ENCODE measurements at regions not wholly inside any gene's neighbourhood (a gene's known extent, or its start where the extent isn't known, plus 50 kb on each side); places are given as distances from the start of the nearest gene placed in this dataset.

DNA sequence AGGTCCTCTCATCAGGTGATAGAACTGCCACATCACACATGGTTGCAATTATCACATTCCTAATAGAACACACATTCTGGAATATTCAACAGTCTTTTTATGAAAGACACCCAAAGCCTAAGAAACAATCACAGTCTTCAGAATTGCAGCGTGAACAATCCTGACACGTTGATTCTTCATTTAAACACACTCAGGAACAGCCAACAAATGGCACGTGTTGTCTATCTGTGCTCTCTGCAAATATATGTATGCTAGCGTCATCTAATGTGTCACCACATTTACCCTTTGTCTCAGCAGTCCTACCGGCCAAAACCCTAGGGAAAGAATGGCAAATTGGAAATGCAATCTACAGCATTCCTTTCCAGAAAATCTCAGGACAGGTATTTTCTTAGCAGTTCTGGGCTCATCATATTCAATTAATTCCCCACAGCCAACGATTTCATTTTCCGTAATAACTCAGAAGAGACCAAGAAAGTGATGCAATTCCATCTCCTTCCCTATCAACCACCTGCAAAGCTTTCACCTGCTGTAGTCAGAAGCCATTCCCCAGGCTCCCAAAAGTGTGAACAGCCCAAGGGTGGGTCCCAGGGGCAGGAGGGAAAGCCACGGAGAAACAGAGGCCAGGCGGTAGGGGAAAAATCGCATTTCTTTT lies 280.3 kb upstream of the JARID2 start:
- DNase-seq (ENCODE audit: low spot score), result peak; percentile 43

DNA sequence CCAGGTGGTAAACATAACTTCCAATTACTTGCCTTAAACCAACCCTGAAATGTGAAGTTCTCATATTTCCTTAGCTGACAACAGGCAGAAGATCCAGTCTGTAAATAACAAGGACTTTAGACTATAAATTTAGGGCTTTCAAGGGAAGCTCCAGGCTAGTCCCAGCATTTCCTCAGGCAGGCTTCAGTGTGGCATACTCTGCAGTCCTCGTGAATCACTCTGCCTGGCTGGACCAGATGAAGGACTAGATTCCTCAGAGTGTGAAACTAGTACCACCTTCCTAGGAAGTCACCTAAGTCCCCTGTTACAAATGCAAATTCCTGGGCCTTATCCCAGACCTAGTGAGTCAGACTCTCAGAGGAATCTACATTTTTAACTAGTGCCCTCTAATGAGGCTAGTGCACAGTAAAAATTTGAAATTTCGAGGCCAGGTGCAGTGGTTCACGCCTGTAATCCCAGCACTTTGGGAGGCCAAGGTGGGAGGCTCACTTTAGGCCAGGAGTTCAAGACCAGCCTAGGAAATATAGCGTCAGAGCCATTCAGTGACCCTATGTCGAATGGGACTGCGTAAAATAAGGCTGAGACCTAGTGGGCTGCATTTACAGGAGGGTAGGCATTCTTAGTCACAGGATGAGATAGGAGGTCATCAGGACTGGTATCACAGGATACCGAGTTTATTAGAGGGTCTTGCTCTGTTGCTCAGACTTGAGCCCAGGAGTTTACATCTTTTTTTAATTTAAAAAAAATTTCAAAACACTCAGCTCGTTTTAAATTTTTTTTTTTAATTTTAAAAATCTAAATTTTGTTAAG lies 279.6 kb upstream of the JARID2 start:
- DNase-seq (ENCODE audit: low spot score), result peak; percentile 40

DNA sequence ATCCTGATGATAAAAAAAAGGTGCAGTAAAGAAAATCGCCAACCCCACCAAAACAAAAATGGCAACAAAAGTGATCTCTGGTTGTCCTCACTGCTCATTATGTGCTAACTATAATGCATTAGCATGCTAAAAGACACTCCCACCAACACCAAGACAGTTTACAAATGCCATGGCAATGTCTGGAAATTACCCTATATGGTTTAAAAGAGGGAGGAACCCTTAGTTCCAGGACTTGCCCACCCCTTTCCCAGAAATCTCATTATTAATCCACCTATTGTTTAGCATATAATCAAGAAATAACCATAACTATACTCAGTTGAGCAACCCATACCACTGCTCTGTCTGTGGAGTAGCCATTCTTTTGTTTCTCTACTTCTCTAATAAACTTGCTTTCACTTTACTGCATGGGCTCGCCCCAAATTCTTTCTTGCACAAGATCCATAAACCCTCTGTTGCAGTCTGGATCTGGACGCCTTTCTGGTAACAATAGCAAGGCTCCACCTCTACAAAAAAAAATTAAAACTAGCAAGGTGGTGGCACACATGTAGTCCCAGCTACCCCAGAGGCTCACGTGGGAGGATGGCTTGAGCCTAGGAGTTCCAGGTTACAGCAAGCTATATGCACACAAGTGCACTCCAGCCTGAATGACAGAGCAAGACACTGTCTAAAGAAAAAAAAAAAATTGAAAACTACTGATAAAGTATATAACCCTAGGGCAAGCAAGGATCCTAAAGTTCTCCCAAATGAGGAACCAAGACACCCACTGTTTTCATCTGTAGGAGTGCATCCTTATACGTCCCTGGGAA lies 278.8 kb upstream of the JARID2 start:
- no peak for DNase-seq (ENCODE audit: low spot score)

DNA sequence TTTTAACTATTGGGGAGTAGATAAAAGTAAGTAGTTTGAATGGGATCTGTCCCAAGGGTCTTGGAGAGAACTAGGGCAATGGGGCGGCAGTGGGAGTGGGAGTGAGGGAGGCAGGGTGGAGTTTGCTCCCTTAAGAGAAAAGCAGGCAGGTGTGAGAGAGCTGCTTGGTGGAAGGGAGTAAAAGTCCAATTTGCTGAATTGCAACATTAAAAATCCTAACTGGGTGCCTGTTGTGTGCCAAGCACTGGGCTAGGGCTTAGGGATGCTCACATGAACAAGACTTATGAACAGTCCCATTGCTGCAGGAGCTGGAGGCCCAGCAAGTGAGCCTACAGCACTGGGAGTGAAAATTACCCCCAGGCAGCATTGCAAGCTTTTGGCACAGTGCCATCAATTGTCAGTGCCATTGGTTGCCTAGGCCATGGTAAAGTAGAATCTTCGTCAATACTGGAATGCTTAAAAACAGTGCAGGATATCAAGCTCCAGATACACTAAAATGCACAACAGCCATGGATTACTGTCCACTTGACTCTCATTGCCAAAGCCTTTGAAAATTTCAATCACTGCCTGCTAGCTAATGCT lies 277.7 kb upstream of the JARID2 start:
- no peak for DNase-seq (ENCODE audit: low spot score)

DNA sequence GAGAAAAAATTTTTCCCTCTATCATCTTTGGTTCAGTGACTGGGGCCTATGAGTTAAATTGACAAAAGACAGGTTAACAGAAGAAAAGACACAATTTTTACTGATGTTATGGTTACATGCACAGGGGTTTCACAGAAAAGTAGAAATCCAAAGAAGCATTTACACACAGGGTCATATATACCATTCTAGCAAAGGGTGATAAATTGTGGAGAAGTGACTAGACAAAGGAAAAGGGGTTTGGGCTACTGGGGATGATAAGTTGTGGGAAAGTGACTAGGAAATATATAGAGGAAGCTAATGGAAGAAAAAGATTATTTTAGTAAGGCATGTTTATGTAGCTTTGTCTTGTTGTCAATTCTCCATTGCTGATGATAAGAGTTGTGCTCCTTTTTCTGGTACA lies 276.7 kb upstream of the JARID2 start:
- DNase-seq (ENCODE audit: low spot score), result no peak

DNA sequence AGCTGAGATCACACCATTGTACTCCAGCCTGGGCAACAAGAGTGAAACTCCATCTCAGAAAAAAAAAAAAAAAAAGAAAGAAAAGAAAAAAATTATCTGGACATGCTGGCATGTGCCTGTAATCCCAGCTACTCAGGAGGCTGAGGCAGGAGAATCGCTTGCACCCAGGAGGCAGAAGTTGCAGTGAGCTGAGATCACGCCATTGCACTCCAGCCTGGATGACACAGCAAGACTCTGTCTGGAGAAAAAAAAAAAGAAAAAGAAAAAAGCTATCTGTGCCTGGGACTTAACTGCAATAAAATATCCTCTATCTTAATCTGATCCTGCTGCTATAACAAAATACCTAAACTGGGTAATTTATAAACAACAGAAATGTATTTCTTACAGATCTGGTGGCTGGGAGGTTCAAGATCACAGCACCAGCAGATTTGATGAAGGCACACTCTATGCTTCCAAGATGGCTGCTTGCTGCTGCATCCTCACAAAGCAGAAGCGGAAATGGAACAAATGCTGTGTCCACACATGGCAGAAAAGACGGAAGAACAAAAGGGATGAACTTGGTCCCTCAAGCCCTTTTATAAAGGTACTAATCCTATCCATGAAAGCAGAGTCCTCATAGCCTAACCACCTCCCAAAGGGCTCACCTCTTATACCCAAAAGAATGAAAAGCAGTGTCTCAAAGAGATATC lies 273.3 kb upstream of the JARID2 start:
- DNase-seq (ENCODE audit: low spot score), result no peak

DNA sequence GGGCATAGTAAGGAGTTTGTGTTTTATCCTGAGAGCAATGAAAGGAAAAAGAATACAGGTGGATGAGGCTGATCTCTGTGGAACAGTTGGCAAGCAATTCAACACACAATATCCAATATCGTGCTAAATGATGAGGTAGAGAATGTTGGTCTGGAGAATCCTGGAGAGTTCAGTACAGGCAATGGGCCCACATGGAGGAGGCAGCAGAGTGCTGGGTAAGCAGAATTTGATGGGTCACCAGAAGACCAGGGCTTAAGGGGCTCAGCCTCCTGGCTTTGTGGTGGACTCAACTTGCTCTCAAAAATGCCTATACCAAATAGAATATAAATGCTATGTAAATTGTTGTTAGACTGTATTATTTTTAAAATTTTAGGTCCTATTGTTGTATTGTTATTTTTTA lies 271.5 kb upstream of the JARID2 start:
- DNase-seq (ENCODE audit: low spot score), result no peak

DNA sequence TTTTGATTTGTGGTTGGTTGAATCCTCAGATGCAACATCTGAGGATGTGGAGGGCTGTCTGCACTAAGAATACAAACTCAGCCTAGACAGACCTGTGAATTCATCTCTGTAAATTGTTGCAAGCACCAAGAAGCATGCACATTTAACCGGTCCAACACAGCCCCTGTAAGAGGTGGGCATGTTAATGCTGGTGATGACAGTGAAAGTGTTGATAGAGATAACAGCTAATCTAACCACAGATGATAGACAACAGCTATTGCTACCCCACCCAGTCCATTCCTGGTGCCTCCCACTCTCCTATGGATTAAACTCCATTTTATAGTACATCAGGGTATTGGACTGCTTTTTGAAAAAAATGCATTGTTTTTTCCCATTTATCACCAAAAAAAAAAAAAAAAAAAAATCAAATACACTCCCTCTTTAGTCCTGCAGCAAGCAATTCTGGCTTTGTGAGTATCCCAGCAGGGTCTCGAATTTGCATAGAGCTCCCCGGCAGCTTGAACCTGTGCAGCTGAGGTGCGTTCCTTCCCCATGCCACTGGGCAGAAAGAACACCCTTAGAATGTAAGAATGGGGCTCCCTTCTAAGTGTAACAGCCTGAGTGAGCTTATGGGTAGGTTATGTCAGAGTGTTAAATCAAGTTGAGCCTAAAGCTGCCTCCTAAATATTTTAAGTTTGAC lies 270.9 kb upstream of the JARID2 start:
- no peak for DNase-seq (ENCODE audit: low spot score)

DNA sequence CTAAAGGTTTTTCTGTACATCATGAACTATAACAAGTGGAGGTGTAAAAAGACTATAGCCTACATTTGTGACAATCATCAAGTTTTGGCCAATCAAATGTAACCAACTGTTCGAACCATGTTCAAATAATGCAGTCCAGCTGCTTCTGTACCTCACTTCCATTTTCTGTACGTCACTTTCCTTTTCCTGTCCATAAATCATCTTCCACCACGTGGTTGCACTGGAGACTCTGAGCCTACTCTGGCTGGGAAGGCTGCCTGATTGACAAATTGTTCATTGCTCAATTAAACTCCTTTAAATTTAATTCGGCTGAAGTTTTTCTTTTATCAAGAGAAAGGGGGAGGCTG lies 270.4 kb upstream of the JARID2 start:
- no peak for DNase-seq (ENCODE audit: low spot score)

DNA sequence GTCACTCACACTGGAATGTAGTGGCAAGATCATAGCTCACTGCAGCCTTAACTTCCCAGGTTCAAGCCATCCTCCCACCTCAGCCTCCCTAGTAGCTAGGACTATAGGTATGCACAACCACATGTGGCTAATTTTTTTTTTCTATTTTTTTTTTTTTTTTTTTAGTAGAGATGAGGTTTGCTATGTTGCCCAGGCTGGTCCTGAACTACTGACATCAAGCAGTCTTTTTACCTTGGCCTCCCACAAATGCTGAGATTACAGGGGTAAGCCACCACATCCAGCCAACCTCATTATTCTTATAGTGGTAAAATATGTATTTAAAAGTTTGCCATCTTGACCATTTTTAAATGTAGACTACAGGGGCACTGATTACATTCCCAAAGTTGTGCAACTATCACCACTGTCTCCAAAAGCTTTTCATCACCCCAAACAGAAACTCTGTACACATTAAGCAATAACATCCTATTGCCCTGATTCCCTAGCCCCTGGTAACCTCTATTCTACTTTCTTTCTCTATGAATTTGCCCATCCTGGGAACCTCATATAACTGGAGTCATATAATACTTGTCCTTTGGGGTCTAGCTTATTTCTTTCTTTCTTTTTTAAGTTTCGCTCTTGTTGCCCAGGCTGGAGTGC lies 268.0 kb upstream of the JARID2 start:
- no peak for DNase-seq (ENCODE audit: low spot score)

DNA sequence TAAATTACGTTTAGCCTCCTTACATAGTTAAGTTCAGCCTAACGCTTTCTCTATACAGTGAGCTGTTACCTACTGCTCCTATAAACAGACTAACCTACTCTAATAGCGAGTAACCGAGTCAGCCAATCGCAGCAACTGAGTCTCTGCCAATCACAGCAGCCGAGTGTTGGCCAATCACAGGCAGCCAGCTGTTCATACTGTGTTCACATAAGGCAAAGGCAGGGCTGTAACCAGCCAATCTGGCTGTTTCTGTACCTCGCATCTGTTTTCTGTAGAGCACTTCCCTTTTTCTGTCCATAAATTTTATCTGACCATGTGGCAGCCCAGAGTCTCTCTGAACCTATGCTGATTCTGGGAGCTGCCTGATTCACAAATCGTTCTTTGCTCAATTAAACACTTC lies 263.9 kb upstream of the JARID2 start:
- no peak for DNase-seq (ENCODE audit: low spot score)

DNA sequence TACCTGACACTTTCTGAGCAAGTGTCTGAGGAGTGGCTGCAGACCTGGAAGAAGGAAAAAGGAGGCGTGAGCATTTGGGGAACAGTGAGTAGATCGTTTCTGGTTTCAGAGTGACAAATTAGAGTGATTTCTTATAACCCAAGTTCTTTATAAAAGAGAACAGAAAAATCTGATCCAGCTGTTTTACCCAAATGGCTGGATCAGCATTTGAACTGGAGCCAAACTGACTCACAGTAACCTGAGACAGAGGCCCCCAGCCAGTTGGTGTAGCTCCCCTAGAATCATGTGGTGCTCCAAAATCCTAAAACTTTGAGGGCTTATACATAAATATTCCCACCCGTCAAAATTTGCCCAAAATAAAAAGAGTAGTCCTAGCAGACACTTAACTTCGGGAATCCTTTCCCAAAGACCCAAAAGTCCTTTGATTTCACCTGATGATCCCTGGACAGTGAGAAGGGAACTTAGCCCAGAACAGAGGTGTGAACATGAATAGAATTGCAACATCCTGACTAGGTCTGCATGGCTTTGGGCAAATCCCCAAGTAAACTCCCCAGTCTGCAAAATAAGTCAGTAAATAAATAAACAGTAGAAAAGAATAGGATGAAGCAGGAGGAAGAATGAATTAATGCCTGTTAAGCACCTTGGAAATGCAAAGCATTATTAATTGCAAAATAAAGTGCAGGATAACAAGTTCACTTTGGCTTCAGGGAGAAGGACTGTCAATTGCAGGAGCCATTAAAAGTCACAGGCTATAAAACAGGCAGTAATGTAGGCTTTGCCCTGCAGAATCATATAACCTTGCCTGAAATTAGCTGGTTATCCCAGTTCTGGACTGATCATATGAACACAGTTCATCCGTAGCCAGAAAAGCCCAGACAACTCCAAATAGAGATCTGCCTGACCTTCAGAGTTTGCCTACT lies 262.0 kb upstream of the JARID2 start:
- no peak for DNase-seq (ENCODE audit: low spot score)

DNA sequence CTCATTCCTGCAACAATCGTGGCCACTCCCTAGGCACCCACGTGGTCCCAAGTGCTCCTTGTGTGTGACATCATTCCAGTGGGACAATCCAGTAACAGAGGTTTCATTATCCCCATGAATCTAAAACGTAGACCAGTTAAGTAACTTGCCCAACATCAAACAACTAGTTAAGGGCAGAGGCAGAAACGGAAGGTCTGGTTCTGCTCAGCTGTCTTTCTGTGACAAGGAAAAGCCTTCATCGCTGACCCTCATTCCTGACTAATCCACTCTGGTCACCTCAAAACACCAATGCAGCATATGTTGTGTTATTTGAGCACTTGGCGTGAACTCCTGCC lies 261.4 kb upstream of the JARID2 start:
- DNase-seq (ENCODE audit: low spot score), result peak; percentile 40

DNA sequence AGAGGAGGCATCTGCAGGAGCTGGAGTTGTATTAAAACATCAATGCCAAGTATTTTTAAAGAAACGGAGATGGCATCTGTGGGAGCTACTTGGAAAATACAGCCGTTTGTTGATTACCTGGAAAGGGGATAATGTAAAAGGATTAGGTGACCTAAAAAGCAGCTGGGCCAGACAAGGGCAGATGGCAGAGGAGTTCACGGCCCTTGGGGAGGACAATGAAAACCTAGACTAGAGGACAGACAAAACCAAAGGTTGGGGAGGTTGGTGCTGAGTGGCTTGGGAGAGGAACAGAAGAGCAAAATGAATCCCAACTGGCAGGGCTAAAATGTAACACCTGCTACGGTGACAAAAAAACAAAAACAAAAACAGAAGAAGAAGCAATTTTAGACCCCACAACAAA lies 260.5 kb upstream of the JARID2 start:
- DNase-seq (ENCODE audit: low spot score), result no peak

DNA sequence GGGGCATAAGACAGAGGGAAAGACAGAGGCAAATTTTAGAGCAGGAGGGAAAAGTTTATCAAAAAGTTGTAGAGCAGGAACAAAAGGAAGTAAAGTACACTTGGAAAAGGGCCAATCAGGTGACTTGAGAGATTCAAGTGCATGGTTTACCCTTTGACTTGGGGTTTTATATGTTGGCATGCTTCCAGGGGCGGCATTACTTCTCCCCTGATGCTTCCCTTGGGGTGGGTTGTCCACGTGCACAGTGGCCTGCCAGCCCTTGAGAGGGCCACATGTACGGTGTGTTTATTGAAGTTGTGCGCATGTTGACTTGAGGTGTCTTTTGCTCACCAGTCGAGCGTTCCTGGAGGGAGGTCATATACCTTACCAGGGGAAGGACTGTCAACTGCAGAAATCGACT lies 259.5 kb upstream of the JARID2 start:
- no peak for DNase-seq (ENCODE audit: low spot score)

DNA sequence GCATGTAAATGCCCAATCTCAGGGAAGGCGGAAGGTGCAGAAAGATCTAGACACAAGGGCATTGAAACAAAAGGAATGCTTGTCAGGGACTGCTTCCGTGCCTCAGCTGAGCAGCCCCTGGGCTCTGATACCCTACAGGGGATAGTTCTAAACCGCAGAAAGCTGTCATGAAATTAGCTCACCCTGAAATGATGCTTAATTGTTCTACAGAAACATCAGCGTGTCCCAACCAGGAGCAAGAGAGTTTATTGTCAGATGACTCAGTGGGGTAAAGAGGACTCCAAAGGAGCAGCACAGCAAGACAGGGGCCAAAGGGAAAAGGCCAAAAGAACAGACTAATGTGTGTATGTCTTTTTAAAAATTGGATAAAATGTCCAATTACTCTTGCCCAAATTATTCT lies 258.4 kb upstream of the JARID2 start:
- no peak for DNase-seq (ENCODE audit: low spot score)

DNA sequence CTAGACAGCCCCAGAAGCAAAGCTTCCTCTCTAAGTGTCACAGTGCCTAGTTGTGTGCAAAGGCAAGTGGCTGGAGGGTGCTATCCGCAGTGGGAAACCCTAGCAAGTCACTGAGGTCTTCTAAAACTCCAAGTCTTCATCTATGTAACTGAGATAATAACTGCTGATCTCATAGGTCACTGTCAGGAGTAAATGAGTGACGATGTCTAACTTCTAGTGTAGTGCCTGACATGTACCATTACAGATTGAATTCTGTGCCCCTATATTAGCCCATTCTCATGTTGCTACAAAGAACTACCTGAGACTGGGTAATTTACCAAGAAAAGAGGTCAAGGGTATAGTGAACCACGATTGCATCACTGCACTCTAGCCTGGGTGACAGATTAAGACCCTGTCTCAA lies 253.5 kb upstream of the JARID2 start:
- no peak for DNase-seq (ENCODE audit: low spot score)

DNA sequence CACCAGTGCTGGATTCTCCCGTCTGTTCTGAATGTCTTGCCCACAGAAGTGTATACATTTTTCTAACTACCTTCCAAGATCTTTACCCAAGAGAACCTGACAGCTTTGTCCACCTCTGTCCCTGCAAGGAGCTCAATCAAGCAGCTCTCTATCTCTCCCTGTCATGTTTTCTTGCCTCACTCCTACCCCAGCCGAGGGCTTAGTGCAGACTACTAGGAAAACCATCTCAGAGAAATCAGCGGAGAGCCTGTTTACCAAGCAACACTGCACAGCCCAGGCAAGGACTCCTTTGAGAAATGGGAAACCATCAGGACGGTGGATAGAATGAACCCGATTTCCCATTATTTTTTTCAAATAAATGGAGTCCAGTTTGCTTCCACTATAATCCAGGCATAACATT lies 250.7 kb upstream of the JARID2 start:
- DNase-seq (ENCODE audit: low spot score), result no peak

DNA sequence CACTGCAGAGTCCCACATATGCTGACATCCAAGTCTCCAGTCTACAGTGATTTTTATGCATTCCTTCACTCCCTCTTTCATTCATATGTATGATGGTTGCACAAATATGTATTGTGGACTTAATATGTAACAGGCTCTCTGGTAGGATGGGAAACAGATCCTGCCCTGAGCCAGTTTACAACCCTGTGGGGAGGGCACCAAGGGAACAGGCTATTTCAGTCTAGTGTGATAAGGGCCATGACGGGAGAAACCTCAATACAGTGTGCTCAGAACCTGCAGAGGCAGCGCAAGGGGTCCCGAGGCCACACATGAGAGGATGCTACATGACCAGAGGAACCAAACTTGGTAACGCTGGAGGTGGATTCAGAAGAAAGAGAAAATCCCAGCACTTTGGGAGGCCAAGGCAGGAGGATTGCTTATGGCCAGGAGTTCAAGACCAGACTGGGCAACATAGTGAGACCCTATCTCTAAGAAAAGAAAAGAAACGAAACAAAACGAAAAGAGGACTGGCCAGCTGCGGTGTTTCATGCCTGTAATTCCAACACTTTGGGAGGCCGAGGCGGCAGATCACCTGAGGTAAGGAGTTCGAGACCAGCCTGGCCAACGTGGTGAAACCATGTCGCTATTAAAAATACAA lies 249.8 kb upstream of the JARID2 start:
- no peak for DNase-seq (ENCODE audit: low spot score)

DNA sequence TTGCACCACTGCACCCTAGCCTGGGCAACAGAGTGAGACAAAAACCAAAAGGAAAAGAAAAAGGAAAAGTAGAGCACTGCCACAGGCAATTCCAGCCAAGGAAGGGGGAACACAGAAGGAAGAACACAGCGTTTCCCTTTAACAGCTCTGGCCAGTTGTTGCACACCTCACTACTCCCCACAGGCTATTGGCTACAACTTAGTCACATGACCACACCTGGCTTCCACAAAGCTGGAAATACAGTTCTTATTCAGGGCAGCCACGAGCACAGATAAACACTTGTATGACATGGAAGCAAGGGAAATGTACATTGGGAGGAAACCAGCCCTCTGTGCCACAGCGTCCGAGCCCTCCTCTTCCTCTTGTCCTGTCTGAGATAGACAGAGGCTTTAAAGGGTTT lies 249.0 kb upstream of the JARID2 start:
- DNase-seq (ENCODE audit: low spot score), result no peak
